Activated naive CD8-positive, alpha-beta T cell treated with anti-CD3 and anti-CD28 coated beads, Interleukin-2, amount 50 U/mL, for 24 hours (primary cell): ENCODE measurements at regions not wholly inside any gene's neighbourhood (a gene's known extent, or its start where the extent isn't known, plus 50 kb on each side); places are given as distances from the start of the nearest gene placed in this dataset.

Experiments
- ATAC-seq: fragments of 150-1000 bp; cut with Tn5 transposase; one replicate; pipeline ENCODE4 v1.10.0; 2021
- DNase-seq: peaks from one replicate; pipeline ENCODE4 v3.0.0; 2021
- H3K27ac Mint-ChIP-seq: one replicate; pipeline ENCODE4 v1.8.0; 2021; ENCODE audit warnings: mild to moderate bottlenecking, mixed read lengths
- H3K27me3 Mint-ChIP-seq: one replicate; pipeline ENCODE4 v1.8.0; 2021; ENCODE audit warnings: mixed read lengths
- H3K36me3 Mint-ChIP-seq: one replicate; pipeline ENCODE4 v1.8.0; 2021; ENCODE audit warnings: low read depth, mixed read lengths
- H3K4me1 Mint-ChIP-seq: one replicate; pipeline ENCODE4 v1.8.0; 2021; ENCODE audit warnings: mixed read lengths
- H3K4me3 Mint-ChIP-seq: one replicate; pipeline ENCODE4 v1.8.0; 2021; ENCODE audit warnings: mild to moderate bottlenecking, moderate library complexity, mixed read lengths
- H3K9me3 Mint-ChIP-seq: one replicate; pipeline ENCODE4 v1.8.0; 2021; ENCODE audit warnings: mixed read lengths

DNA sequence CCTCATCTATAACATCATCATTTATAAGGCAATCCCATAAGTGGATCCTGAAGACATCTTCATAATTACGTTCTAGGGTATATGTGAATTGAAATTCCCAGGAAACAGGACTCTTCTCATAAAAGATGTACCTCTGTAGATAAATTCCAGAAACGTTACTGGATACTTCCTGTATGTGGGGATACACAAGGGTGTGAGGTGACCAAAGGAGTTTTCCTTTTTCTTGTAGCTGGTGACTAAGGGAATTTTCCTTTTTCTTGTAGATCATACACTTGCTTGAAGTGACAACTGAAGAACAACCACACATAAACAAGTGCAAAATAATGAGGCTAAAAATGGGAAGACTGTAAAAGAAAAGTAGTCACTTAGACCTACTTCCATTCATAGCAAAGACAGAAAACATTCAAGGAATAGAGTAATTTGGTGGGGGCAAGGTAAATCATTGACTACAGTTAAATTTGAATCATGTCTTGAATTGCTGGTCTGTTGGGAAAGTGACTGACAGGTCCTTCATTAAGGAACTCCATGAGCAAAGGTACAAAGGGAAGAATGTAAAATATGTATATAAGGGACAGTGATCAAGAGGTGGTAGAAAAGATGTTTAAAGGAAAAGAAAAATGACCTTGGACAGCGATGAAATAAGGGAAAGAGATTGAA, 53.2 kb upstream of the UBE2E3 start:
- Mint-ChIP-seq H3K36me3 (no peaks in the 10 kb centered on the region), H3K9me3 (no peaks in the 10 kb centered on the region), H3K27me3 (peaks cover 3% of the 10 kb centered on the region), H3K4me1 (no peaks in the 10 kb centered on the region), H3K27ac (no peak overlapping the region), H3K4me3 (no peak overlapping the region)
- no peak for DNase-seq
- ATAC-seq, result no peak

DNA sequence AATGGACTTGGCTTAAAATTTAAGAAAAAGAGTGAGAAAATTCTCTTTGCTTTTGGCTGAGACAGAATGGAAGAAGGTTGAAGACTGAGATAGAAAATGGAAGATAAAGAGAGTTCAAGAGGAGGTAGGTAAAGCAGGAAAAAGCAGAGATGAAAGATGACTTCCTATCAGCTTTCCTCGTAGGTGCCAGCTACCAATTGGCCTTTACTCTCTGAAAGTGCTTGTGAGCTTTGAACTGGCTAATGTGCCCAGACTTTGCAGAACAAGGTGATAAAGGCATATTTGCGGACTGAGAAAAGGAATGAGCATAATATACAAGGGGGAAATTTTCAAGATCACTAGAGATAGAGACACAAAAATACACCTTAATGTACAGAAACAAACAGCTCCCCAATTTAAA, 54.7 kb upstream of the UBE2E3 start:
- H3K27ac Mint-ChIP-seq, result no peak overlapping the region
- H3K36me3 Mint-ChIP-seq, result no peaks in the 10 kb centered on the region
- ATAC-seq (no peak), DNase-seq (no peak)
- H3K4me3 Mint-ChIP-seq, result no peak overlapping the region
- no peaks in the 10 kb centered on the region for H3K4me1 Mint-ChIP-seq
- H3K9me3 Mint-ChIP-seq, result no peaks in the 10 kb centered on the region
- H3K27me3 Mint-ChIP-seq, result peaks cover 3% of the 10 kb centered on the region

DNA sequence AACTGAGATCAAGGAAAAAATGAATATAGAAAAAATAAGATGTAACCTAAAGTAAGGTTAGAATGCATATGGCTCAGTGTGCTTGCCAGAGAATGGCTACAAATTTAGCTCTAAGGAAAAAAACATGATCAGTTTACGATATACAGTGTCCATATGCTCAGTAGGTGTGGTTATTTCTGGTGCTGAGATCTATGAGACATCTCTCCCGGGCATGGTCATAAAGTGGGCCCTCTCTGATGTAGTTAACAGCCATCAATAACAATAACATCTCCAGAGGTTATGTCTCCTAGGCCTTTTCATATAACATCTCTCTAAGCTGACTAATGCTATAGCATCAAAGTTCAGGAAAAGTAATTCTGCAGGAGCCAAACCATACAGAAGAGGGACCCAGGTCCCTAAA, 56.3 kb upstream of the UBE2E3 start:
- ATAC-seq (no peak), DNase-seq (no peak)
- Mint-ChIP-seq H3K36me3 (no peaks in the 10 kb centered on the region), H3K27ac (no peak overlapping the region), H3K4me1 (no peaks in the 10 kb centered on the region), H3K9me3 (no peaks in the 10 kb centered on the region), H3K4me3 (no peak overlapping the region), H3K27me3 (peaks cover 3% of the 10 kb centered on the region)

DNA sequence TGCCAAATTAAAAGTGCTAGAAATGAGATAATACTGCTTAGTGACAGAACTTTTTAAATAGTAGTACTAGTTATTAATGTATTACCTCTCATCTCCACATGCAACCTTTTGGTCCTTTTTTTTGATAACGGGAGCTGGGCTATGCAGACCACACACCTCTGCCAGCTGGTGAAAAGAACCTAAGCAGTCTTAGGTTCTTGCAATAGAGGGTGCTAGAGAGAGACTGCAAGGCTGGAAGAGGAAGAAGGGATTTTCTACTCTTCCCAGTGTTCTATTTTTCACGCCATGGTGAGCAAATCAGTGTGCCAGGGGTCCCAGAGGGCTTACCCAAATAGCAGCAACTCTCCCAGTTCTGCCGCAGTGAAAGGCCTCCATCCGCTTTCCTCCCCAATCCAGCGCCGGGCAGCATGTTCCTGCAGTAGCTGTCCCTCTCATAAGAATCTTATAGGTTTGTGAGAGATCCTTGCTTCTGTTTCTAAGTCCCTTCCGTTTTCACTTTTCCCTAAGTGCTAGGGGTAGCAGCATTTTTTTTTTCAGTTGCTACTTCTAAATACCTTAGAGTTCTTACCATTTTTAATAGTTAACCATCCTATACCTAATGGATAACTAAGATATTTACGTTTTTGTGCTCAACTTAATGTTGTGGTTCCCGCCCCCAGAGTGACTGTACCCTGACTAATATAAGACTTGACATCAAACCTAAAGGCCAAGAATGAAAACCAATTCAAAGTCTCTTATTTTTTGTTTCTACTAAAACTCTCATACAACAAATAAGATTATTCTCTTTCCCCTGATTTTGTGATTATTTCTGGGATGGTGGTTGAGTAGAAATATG, 69.4 kb upstream of the UBE2E3 start:
- DNase-seq (no peak), ATAC-seq (no peak)
- Mint-ChIP-seq H3K27ac (no peak overlapping the region), H3K27me3 (peaks cover 1% of the 10 kb centered on the region), H3K4me1 (no peaks in the 10 kb centered on the region), H3K36me3 (no peaks in the 10 kb centered on the region), H3K9me3 (no peaks in the 10 kb centered on the region), H3K4me3 (no peak overlapping the region)

DNA sequence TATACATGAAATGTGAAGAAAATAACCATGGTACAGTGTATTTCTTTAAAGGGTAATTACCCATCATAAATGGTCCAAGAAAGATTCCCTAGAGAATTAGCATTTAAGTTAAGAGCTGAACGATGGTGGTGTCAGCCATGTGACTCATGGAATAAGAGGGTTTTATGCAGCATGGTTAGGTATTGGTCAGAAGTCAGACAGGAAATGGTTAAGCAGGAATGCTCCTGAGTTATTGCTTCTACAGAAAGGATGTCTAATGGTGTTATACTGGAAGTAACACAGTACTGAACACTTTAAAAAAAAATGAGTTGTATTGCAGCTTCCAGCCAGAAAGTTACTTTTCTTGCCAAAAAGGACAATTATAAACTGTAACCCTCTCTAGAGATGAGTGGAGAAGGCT, 72.7 kb upstream of the UBE2E3 start:
- ATAC-seq (no peak), DNase-seq (no peak)
- no peaks in the 10 kb centered on the region for H3K27me3 Mint-ChIP-seq
- no peaks in the 10 kb centered on the region for H3K36me3 Mint-ChIP-seq
- H3K4me1 Mint-ChIP-seq, result no peaks in the 10 kb centered on the region
- no peaks in the 10 kb centered on the region for H3K9me3 Mint-ChIP-seq
- no peak overlapping the region for H3K4me3 Mint-ChIP-seq
- H3K27ac Mint-ChIP-seq, result no peak overlapping the region

- peaks cover 2% of the 10 kb centered on the region for H3K27me3 Mint-ChIP-seq
- H3K36me3 Mint-ChIP-seq, result no peaks in the 10 kb centered on the region
- no peaks in the 10 kb centered on the region for H3K9me3 Mint-ChIP-seq
These were observed 74.9 kb upstream of the UBE2E3 start for GRCh38 chr2:180905461-180905860.

DNA sequence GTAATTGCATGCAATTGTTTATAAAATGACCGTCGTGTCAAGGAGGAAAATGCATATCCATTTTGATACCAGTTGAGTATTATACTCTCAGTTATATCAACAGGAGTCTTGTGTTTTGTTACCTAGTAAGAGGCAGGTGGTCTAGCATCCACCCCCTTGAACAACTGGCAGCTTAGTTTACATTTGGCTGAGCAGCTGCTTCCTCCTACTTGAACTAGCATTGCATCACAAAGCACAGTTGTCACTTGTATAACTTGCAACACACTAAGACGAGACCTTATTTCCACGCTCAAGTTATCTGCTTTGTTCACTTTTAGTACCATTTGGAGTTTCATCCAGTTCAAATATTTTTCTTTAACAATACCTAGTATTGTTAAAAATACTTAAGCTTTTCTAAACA, 75.4 kb upstream of the UBE2E3 start:
- Mint-ChIP-seq H3K4me1 (no peaks in the 10 kb centered on the region), H3K27ac (no peak overlapping the region), H3K36me3 (no peaks in the 10 kb centered on the region), H3K27me3 (peaks cover 2% of the 10 kb centered on the region), H3K9me3 (no peaks in the 10 kb centered on the region), H3K4me3 (no peak overlapping the region)
- DNase-seq (no peak), ATAC-seq (no peak)

More at GRCh38 chr2:180905461-180905860, 74.9 kb upstream of the UBE2E3 start:
- Mint-ChIP-seq H3K4me3 (no peak overlapping the region), H3K4me1 (no peaks in the 10 kb centered on the region), H3K27ac (no peak overlapping the region)
- ATAC-seq (no peak), DNase-seq (no peak)

DNA sequence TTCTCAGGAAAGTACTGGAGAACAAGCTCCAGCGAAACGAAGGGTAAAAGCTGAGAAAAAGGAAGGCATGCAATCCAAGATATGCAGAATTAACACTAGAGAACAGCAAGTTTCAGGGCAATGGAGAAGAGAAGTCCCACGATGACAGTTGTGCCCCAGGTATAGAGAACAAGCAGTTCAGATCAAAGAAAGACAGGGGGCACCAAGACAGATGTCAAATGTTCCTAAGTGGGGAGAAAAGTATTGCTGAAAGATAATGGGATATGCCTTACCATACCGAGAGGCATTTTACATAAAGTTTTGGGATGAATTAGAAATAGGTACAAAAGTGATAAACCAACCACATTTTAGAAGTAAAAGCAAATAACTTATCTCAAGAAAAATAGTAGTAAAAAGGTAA, 79.1 kb upstream of the UBE2E3 start:
- Mint-ChIP-seq H3K27me3 (peaks cover 14% of the 10 kb centered on the region), H3K36me3 (no peaks in the 10 kb centered on the region), H3K9me3 (no peaks in the 10 kb centered on the region), H3K4me3 (no peak overlapping the region), H3K27ac (no peak overlapping the region), H3K4me1 (no peaks in the 10 kb centered on the region)
- DNase-seq, result no peak
- ATAC-seq, result no peak

- H3K36me3 Mint-ChIP-seq, result no peaks in the 10 kb centered on the region
- no peak overlapping the region for H3K27ac Mint-ChIP-seq
- no peak for DNase-seq
- no peak for ATAC-seq
- peaks cover 9% of the 10 kb centered on the region for H3K27me3 Mint-ChIP-seq
- no peaks in the 10 kb centered on the region for H3K9me3 Mint-ChIP-seq
- H3K4me1 Mint-ChIP-seq, result no peaks in the 10 kb centered on the region
- no peak overlapping the region for H3K4me3 Mint-ChIP-seq
These were observed 86.7 kb upstream of the UBE2E3 start for GRCh38 chr2:180893752-180894151.

GRCh38 chr2:180892091-180892490, 88.3 kb upstream of the UBE2E3 start:
- H3K27me3 Mint-ChIP-seq, result peaks cover 9% of the 10 kb centered on the region

GRCh38 chr2:180891360-180891759, 89.0 kb upstream of the UBE2E3 start:
- no peaks in the 10 kb centered on the region for H3K9me3 Mint-ChIP-seq

More at GRCh38 chr2:180892091-180892490, 88.3 kb upstream of the UBE2E3 start:
- ATAC-seq (no peak), DNase-seq (no peak)
- Mint-ChIP-seq H3K36me3 (no peaks in the 10 kb centered on the region), H3K27ac (no peak overlapping the region), H3K4me1 (no peaks in the 10 kb centered on the region), H3K4me3 (no peak overlapping the region), H3K9me3 (no peaks in the 10 kb centered on the region)

DNA sequence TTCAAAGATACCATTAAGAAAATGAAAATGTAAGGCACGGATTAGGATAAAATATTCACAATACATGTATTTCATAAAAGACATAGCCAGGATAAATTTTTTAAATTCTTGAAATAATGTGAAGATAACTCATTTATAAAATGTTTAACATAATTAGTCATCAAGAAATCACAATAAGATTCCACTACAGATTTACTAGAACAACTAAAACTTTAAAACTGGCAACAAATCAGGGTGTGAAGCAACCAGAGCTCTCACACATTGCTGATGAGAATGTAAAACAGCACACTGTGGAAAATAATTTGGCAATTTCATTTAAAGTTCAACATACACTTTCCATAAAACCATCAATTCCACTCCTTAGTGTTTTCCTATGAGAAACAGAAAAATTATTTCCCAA, 89.6 kb upstream of the UBE2E3 start:
- no peaks in the 10 kb centered on the region for H3K9me3 Mint-ChIP-seq
- DNase-seq, result no peak
- no peaks in the 10 kb centered on the region for H3K36me3 Mint-ChIP-seq
- H3K4me3 Mint-ChIP-seq, result no peak overlapping the region
- no peak overlapping the region for H3K27ac Mint-ChIP-seq
- no peak for ATAC-seq
- H3K27me3 Mint-ChIP-seq, result no peaks in the 10 kb centered on the region
- H3K4me1 Mint-ChIP-seq, result no peaks in the 10 kb centered on the region

More at GRCh38 chr2:180891360-180891759, 89.0 kb upstream of the UBE2E3 start:
- Mint-ChIP-seq H3K4me1 (no peaks in the 10 kb centered on the region), H3K36me3 (no peaks in the 10 kb centered on the region), H3K27ac (no peak overlapping the region), H3K27me3 (peaks cover 2% of the 10 kb centered on the region), H3K4me3 (no peak overlapping the region)
- DNase-seq (no peak), ATAC-seq (no peak)

DNA sequence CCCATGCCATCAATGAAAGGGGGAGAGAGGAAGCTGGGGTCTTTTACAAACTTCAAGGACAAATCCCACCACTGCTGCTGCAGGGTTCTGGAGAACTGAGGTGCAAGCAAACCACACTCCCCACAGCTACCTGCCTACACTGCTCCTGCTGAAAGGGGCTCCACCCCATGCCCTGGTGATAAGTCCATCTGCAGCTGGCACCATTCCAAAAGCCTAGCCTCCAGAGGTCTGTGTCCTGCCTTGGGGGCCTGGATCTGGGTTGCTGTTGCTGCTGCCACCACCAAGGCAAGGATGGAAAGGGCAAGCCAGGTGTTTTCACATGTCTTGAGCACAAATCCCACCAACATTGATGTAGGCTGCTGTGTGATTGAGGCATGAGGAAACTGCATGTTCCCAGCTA, 97.4 kb upstream of the UBE2E3 start:
- no peaks in the 10 kb centered on the region for H3K36me3 Mint-ChIP-seq
- H3K9me3 Mint-ChIP-seq, result peaks cover 11% of the 10 kb centered on the region
- ATAC-seq (no peak), DNase-seq (no peak)
- H3K4me1 Mint-ChIP-seq, result no peaks in the 10 kb centered on the region
- H3K4me3 Mint-ChIP-seq, result no peak overlapping the region
- no peak overlapping the region for H3K27ac Mint-ChIP-seq
- H3K27me3 Mint-ChIP-seq, result no peaks in the 10 kb centered on the region

DNA sequence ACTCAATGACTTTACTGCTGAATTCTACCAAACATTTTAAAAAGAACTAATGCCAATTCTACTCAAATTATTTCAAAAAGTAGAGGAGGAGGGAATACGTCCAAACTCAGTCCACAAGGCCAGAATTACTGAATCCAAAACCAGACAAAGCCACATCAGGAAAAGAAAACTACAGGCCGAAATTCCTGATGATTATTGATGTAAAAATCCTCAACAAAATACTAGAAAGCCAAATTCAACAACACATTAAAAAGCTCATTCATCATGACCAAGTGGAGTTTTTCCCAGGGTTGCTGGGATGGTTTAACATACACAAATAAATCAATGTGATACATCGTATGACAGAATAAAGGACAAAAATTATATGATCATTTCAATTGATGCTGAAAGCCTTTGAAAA, 103.9 kb upstream of the UBE2E3 start:
- Mint-ChIP-seq H3K27ac (no peak overlapping the region), H3K9me3 (peaks cover 4% of the 10 kb centered on the region), H3K4me3 (no peak overlapping the region), H3K36me3 (no peaks in the 10 kb centered on the region), H3K27me3 (peaks cover 6% of the 10 kb centered on the region), H3K4me1 (no peaks in the 10 kb centered on the region)
- ATAC-seq (no peak), DNase-seq (no peak)

DNA sequence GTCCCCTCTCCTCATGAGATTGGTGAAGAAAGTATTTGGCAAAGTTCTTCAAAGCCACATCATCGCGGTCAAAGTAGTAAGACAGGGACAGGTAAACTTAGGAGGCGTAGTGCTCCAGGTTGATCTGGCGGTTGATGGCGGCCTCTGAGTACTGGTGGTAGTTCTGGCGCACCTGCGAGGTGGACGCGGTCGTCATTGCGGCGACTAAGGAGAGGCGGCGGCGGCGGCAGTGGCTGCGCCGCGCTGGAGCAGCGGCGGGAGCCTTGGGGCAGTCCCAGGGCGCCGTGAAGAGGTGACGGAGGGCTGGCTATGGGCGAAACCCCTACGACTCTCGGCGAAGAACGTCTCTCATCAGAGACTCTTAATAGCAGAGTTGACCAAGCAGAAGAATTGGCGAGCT, 107.2 kb upstream of the UBE2E3 start:
- H3K4me1 Mint-ChIP-seq, result no peaks in the 10 kb centered on the region
- DNase-seq, result no peak
- H3K9me3 Mint-ChIP-seq, result peaks cover 4% of the 10 kb centered on the region
- H3K27ac Mint-ChIP-seq, result no peak overlapping the region
- H3K36me3 Mint-ChIP-seq, result no peaks in the 10 kb centered on the region
- no peak for ATAC-seq
- peaks cover 6% of the 10 kb centered on the region for H3K27me3 Mint-ChIP-seq
- H3K4me3 Mint-ChIP-seq, result no peak overlapping the region
